LNCaP clone FGC (cell line): ENCODE measurements at regions not wholly inside any gene's neighbourhood (a gene's known extent, or its start where the extent isn't known, plus 50 kb on each side); places are given as distances from the start of the nearest gene placed in this dataset.

Experiments
- DNase-seq: peaks from one replicate; pipeline ENCODE4 v3.0.0-alpha.2; 2011; ENCODE audit warnings: low read depth
- H3K4me3 ChIP-seq: 2 replicates; pipeline ENCODE4 v1.5.1; 2011; ENCODE audit warnings: mild to moderate bottlenecking, low read depth, low read length, control low read depth
- CTCF ChIP-seq: IDR thresholded peaks from 2 replicates; pipeline ENCODE4 v1.5.1; 2012; ENCODE audit warnings: mild to moderate bottlenecking; ENCODE audit not compliant: control insufficient read depth, insufficient read depth; ENCODE audit errors: extremely low read depth

- no peak for TF ChIP-seq CTCF
- H3K4me3 ChIP-seq = no peak overlapping the region
- no peak for DNase-seq
Measured at GRCh38 chr3:34955680-34956079, 683.6 kb upstream of the ARPP21 start.

GRCh38 chr3:34956511-34956910 lies 682.8 kb upstream of the ARPP21 start:
- no peak overlapping the region for H3K4me3 ChIP-seq
- no peak for TF ChIP-seq CTCF
- DNase-seq = no peak

- DNase-seq = no peak
- no peak overlapping the region for H3K4me3 ChIP-seq
- TF ChIP-seq CTCF = no peak
Measured at GRCh38 chr3:34957677-34958076, 681.6 kb upstream of the ARPP21 start.

GRCh38 chr3:34969513-34969912 lies 669.8 kb upstream of the ARPP21 start:
- H3K4me3 ChIP-seq = no peak overlapping the region
- TF ChIP-seq CTCF = no peak
- DNase-seq = no peak

GRCh38 chr3:34972481-34972880 lies 666.8 kb upstream of the ARPP21 start:
- H3K4me3 ChIP-seq = no peak overlapping the region
- no peak for DNase-seq
- no peak for TF ChIP-seq CTCF

GRCh38 chr3:34973586-34973985 lies 665.7 kb upstream of the ARPP21 start:
- no peak overlapping the region for H3K4me3 ChIP-seq
- no peak for TF ChIP-seq CTCF
- no peak for DNase-seq

- no peak overlapping the region for H3K4me3 ChIP-seq
- DNase-seq = no peak
- no peak for TF ChIP-seq CTCF
Measured at GRCh38 chr3:34983631-34984030, 655.7 kb upstream of the ARPP21 start.
